ENCODE measurements at regions not wholly inside any gene's neighbourhood (a gene's known extent, or its start where the extent isn't known, plus 50 kb on each side); places are given as distances from the start of the nearest gene placed in this dataset.

- CTCF ChIA-PET, result interaction anchor here (1.3 kb wide), 1 partner anchor 12 kb away, joined by 3 read pairs; no protein-coding TSS in a partner anchor
- TF ChIP-seq CTCF (IDR thresholded peaks at IDR 0.05; ENCODE audit: insufficient read depth, low read depth, low read length), result no peak
- POLR2A ChIA-PET, result no interaction called here
- Histone ChIP-seq H3K27me3 (ENCODE audit: control insufficient read depth, insufficient read depth, low read length) (no peaks in the 10 kb centered on the region), H3K4me3 (ENCODE audit: low read depth, low read length) (no peak overlapping the region), H3K36me3 (ENCODE audit: control insufficient read depth, insufficient read depth, low read length) (no peaks in the 10 kb centered on the region)
- no peak for DNase-seq (ENCODE audit: low read depth)
These were observed 965.7 kb downstream of the UQCRFS1 start for GRCh38 chr19:28247243-28247642.

GRCh38 chr19:28245937-28246336 is 967.0 kb downstream of the UQCRFS1 start:
- no peaks in the 10 kb centered on the region for H3K36me3 ChIP-seq (ENCODE audit: control insufficient read depth, insufficient read depth, low read length)
- ChIA-PET POLR2A (no interaction called here), CTCF (interaction anchor here (1.1 kb wide), 1 partner anchor 81 kb away, joined by 3 read pairs; no protein-coding TSS in a partner anchor)
- no peak for DNase-seq (ENCODE audit: low read depth)
- H3K4me3 ChIP-seq (ENCODE audit: low read depth, low read length), result no peak overlapping the region
- no peak for TF ChIP-seq CTCF (IDR thresholded peaks at IDR 0.05; ENCODE audit: insufficient read depth, low read depth, low read length)
- H3K27me3 ChIP-seq (ENCODE audit: control insufficient read depth, insufficient read depth, low read length), result no peaks in the 10 kb centered on the region

- H3K27me3 ChIP-seq (ENCODE audit: control insufficient read depth, insufficient read depth, low read length), result no peaks in the 10 kb centered on the region
- H3K4me3 ChIP-seq (ENCODE audit: low read depth, low read length), result no peak overlapping the region
- H3K36me3 ChIP-seq (ENCODE audit: control insufficient read depth, insufficient read depth, low read length), result no peaks in the 10 kb centered on the region
- ChIA-PET CTCF (interaction anchor here (1.1 to 1.5 kb wide), 2 partner anchors 80 to 82 kb away, joined by 3 read pairs; no protein-coding TSS in a partner anchor), POLR2A (no interaction called here)
- DNase-seq (ENCODE audit: low read depth), result no peak
- no peak for TF ChIP-seq CTCF (IDR thresholded peaks at IDR 0.05; ENCODE audit: insufficient read depth, low read depth, low read length)
These were observed 968.0 kb downstream of the UQCRFS1 start for GRCh38 chr19:28244966-28245365.

DNA sequence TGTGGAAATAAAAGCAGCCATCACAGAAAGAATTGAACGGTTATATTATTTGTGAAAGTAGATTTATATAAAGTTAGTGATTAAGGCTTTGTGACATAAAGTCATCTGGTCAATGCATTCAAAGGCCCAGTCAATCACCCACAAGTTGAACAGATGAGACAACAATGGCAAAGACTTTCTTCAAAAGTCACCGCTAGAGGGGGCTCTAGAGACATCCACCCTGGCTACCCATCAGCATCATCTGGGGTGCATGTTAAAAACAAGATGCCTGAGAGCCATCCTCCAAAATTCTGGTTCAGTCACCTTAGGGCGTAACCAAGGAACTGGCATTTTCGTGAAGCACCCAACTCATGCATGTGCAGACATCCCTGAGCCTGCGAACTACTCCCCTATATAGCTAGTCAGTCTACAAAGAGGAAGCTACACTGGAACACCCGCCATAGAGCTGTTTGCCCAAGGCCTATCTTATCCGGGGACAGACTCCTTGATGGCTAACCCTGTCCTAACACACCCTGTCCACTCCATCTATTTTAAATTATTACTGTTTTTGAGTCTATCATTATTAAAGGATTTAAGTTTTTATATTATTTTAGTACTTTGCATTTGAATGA is 970.5 kb downstream of the UQCRFS1 start:
- CTCF ChIA-PET, result interaction anchor here (0.6 to 2.3 kb wide), 4 partner anchors 64 to 84 kb away, joined by 3 to 16 read pairs (median 4); no protein-coding TSS in a partner anchor
- no peaks in the 10 kb centered on the region for H3K36me3 ChIP-seq (ENCODE audit: control insufficient read depth, insufficient read depth, low read length)
- TF ChIP-seq CTCF (IDR thresholded peaks at IDR 0.05; ENCODE audit: insufficient read depth, low read depth, low read length), result peak; percentile 68
- DNase-seq (ENCODE audit: low read depth), result no peak
- H3K4me3 ChIP-seq (ENCODE audit: low read depth, low read length), result no peak overlapping the region
- H3K27me3 ChIP-seq (ENCODE audit: control insufficient read depth, insufficient read depth, low read length), result no peaks in the 10 kb centered on the region
- POLR2A ChIA-PET, result no interaction called here

DNA sequence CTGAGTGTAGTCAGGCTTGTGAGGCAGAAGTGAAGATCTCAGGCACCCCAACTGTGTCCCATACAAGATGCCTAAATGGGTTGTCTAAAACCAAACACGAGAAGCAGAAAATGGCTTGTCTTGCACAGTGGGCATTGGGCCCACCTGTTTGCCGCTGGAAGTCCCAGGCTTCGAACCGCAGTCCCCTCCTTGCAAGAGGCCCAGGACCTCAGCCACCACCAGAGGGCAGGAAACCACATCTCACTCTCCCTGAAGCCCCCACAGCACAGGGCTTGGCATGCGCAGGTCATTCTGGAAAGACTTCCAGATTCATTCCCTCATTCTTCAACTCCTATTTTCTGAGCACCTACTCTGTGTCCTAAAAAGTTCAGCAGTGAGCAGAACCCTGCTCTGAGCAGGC is 973.7 kb downstream of the UQCRFS1 start:
- CTCF ChIA-PET, result interaction anchor here (0.7 kb wide), 1 partner anchor 24 kb away, joined by 3 read pairs; no protein-coding TSS in a partner anchor
- no peak for DNase-seq (ENCODE audit: low read depth)
- Histone ChIP-seq H3K36me3 (ENCODE audit: control insufficient read depth, insufficient read depth, low read length) (no peaks in the 10 kb centered on the region), H3K27me3 (ENCODE audit: control insufficient read depth, insufficient read depth, low read length) (no peaks in the 10 kb centered on the region), H3K4me3 (ENCODE audit: low read depth, low read length) (no peak overlapping the region)
- 0 out of 2 replicates have a peak, but pooled peaks have one; percentile 20 for TF ChIP-seq CTCF (IDR thresholded peaks at IDR 0.05; ENCODE audit: insufficient read depth, low read depth, low read length)
- POLR2A ChIA-PET, result no interaction called here

All from BJ (cell line).